Stimulated activated naive CD8-positive, alpha-beta T cell treated with anti-CD3 and anti-CD28 coated beads, Interleukin-15, Interleukin-2, amounts not matched to agents 100 ng/mL and 50 ng/mL, for 24 hours (primary cell): ENCODE measurements at regions not wholly inside any gene's neighbourhood (a gene's known extent, or its start where the extent isn't known, plus 50 kb on each side); places are given as distances from the start of the nearest gene placed in this dataset.

ENCODE experiments used
- H3K27ac Mint-ChIP-seq: one replicate; pipeline ENCODE4 v1.8.0; 2021; ENCODE audit warnings: mild to moderate bottlenecking, mixed read lengths
- H3K27me3 Mint-ChIP-seq: one replicate; pipeline ENCODE4 v1.8.0; 2021; ENCODE audit warnings: mixed read lengths
- H3K36me3 Mint-ChIP-seq: one replicate; pipeline ENCODE4 v1.8.0; 2021; ENCODE audit warnings: low read depth, mixed read lengths
- H3K4me1 Mint-ChIP-seq: one replicate; pipeline ENCODE4 v1.8.0; 2021; ENCODE audit warnings: low read depth, mixed read lengths
- H3K4me3 Mint-ChIP-seq: one replicate; pipeline ENCODE4 v1.8.0; 2021; ENCODE audit warnings: mild to moderate bottlenecking, mixed read lengths
- H3K9me3 Mint-ChIP-seq: one replicate; pipeline ENCODE4 v1.8.0; 2021; ENCODE audit warnings: mixed read lengths

DNA sequence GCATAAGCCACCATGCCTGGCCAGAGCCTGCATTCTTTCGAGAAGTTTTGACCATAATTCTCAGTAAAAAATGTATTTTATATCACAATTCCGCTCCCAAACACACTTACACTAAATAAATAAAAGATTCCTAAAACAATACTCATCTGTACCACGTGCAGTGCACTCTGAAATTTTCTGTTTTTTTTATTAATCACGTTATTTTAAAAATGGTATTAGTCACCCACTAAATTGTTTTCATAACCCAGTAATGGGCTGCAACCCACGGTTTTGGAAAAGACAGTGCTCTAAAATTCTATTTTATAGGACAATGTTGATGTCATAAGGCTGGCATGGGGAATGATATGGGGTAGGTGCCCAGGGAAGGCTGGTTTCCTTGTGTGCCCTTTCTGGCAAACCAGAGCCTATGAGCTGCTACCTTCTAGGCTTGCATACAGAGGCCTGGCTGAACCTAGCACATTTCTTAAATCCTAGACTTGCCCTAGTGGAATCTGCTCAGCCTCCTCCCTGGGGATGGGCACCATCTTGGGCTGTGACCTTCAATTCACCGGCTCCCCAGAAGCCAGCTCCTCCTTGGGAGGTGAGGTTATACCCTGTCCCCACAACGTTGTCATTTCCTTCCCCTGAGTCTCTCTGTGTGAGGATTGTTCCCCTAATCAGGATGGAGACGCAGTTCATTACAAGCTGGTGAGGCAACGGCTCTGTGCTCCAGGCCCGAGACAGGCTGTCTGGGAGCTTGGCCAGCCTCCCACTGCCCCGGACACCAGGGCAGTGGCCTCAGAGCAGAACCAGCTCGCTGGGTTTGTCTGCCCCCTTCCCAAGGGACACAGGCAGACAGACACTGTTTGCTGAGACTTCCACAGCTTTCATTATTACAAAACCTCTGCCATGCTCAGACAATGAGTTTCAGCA is 116.5 kb upstream of the NAV2 start:
- Mint-ChIP-seq H3K36me3 (no peaks in the 10 kb centered on the region), H3K27ac (no peak overlapping the region), H3K4me3 (no peak overlapping the region), H3K27me3 (peaks cover 10% of the 10 kb centered on the region), H3K4me1 (no peaks in the 10 kb centered on the region), H3K9me3 (no peaks in the 10 kb centered on the region)

DNA sequence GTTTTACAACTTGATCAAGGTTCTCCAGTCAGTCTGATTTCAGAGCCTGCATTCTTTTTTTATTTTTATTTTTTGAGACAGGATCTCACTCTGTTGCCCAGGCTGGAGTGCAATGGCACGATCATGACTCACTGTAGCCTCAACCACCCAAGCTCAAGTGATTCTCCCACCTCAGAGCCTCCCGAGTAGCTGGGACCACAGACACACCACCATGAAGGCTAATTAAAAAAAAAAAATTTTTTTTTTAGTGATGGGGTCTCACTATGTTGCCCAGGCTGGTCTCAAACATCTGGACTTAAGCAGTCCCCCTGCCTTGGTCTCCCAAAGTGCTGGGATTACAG is 117.2 kb upstream of the NAV2 start:
- Mint-ChIP-seq H3K36me3 (no peaks in the 10 kb centered on the region), H3K4me1 (no peaks in the 10 kb centered on the region), H3K9me3 (no peaks in the 10 kb centered on the region), H3K4me3 (no peak overlapping the region), H3K27me3 (peaks cover 10% of the 10 kb centered on the region), H3K27ac (no peak overlapping the region)

DNA sequence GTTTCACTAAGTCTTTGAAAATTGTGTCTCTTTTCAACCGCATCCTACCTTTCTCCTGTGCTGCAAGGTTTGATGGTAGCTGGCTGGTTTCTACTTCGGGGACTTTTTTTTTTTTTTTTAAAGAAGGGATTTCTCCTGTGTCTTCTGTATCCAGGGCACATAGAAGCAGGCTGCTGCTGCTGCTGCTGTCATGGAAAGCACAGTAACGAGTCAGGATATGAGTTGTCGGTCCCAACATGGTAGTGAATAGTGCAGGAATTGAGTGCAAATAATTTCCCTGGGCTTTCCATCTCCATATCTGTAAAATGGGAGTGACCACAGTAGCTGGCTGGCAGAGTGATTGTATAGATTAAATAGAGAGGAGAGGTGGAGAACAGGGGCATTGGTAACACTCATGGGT is 118.3 kb upstream of the NAV2 start:
- Mint-ChIP-seq H3K4me3 (no peak overlapping the region), H3K36me3 (no peaks in the 10 kb centered on the region), H3K27ac (no peak overlapping the region), H3K9me3 (no peaks in the 10 kb centered on the region), H3K4me1 (no peaks in the 10 kb centered on the region), H3K27me3 (peaks cover 6% of the 10 kb centered on the region)

DNA sequence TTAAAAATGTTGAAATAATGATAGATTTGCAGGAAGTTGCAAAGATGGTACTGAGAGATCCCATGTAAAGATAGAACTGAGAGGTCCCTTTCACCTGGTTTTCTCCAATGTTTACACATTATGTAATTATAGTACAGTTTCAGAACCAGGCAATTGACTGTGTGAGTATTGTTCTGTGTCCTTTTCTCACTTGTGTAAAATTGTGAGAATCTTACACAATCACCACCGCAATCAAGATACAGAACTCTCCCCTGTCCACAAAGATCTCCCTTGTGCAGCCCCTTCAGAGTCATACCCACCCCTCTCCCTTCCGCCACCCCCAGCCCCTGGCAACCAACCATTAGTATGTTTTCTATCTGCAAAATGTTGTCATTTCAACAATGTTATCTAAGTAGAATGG is 119.8 kb upstream of the NAV2 start:
- Mint-ChIP-seq H3K9me3 (no peaks in the 10 kb centered on the region), H3K27ac (no peak overlapping the region), H3K27me3 (peaks cover 5% of the 10 kb centered on the region), H3K4me3 (no peak overlapping the region), H3K36me3 (no peaks in the 10 kb centered on the region), H3K4me1 (no peaks in the 10 kb centered on the region)

DNA sequence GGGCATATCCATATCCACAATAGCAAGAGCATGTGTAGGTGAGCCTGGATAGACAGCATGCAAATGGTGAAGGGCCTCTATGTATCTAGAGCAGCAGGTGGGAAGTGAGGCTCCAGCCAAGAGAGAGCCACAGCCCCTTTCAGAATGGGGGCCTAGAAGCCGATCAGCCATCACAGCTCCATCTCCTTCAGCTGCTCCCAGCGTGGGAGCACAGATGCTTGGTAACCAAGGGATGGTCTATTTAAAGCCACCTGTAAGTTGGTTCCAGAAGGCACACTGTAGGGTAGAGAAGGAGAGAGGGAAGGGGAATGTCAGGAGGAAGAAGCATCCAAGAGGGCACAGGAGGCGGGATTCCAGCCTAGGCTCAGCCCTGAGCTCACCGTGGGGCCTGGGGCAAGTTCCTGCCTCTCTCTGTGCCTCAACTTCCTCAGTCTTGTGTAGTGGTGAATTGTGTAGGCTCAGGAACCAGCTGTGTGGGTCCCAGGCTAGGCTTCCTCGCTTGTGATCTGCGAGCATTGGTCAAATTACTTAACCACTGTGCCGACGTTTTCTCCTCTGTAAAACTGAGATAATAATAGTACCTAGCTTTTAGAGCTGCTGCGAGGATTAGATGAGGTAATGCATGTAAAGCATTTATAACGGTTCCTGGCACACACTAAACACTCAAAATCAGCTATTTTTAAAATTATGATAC is 122.9 kb upstream of the NAV2 start:
- H3K36me3 Mint-ChIP-seq = no peaks in the 10 kb centered on the region
- no peaks in the 10 kb centered on the region for H3K9me3 Mint-ChIP-seq

DNA sequence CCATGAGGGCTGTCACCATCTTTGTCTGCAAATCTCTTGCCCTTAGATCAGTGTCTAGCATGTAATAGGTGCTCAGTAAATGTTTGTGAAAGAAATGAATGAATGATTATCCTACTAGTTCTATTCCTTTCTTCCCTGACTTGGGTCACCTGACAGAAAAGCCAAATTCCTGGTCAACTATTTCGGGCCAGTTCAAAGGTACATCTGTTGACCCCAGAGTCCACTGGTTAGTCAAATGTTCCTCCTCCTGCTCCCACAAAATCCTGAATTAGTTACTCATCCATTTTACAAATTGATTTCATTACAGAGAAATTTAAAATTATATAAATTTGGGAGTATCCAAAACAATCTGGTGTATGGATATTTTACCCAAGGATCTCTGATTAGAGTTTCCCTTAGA is 124.7 kb upstream of the NAV2 start:
- Mint-ChIP-seq H3K27me3 (peaks cover 15% of the 10 kb centered on the region), H3K9me3 (no peaks in the 10 kb centered on the region), H3K27ac (no peak overlapping the region), H3K4me3 (no peak overlapping the region), H3K36me3 (no peaks in the 10 kb centered on the region), H3K4me1 (no peaks in the 10 kb centered on the region)

More for the DNA sequence above, 122.9 kb upstream of the NAV2 start:
- Mint-ChIP-seq H3K27me3 (peaks cover 10% of the 10 kb centered on the region), H3K4me1 (no peaks in the 10 kb centered on the region), H3K27ac (no peak overlapping the region), H3K4me3 (no peak overlapping the region)

DNA sequence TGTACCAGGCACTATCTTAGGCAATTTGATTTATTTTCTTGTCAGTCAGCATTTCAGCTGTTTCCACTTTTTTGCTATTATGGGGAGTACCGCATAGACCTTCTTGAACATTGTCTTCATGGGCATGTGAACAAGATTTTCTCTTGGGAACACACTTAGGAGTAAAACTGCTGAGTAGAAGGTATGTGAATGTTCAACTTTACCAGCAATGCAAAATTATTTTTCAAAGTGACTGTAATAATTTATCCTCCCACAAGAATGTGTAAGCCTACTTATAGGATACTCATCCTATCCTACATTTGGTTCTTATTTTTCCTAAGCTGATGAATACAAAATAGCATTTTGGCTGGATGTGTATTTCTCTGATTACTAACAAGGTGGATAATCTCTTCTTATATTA is 132.0 kb upstream of the NAV2 start:
- H3K4me1 Mint-ChIP-seq = no peaks in the 10 kb centered on the region
- H3K27ac Mint-ChIP-seq = no peak overlapping the region
- no peak overlapping the region for H3K4me3 Mint-ChIP-seq
- no peaks in the 10 kb centered on the region for H3K36me3 Mint-ChIP-seq
- peaks cover 10% of the 10 kb centered on the region for H3K27me3 Mint-ChIP-seq
- no peaks in the 10 kb centered on the region for H3K9me3 Mint-ChIP-seq

DNA sequence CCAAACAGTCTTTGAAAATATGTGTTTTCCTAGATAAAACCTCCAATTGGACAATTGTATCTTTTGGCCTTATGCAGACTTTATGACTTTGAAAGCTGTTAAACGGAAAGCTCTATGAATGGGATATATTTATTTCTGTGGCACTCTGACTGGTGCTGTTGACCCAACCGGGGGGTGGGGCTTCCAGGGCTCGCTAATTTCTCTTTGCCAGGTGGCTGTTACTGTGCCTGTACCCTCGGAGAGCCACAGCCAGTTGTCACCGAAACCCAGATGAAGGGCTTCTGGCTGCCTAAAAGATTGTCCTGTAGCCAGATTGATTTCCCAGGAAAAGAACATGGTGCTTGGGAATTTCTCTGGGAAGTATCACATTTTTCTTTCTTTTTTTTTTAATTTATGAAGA is 132.7 kb upstream of the NAV2 start:
- no peaks in the 10 kb centered on the region for H3K36me3 Mint-ChIP-seq
- no peak overlapping the region for H3K4me3 Mint-ChIP-seq
- H3K27me3 Mint-ChIP-seq = peaks cover 9% of the 10 kb centered on the region
- no peaks in the 10 kb centered on the region for H3K4me1 Mint-ChIP-seq
- H3K27ac Mint-ChIP-seq = no peak overlapping the region
- H3K9me3 Mint-ChIP-seq = no peaks in the 10 kb centered on the region

DNA sequence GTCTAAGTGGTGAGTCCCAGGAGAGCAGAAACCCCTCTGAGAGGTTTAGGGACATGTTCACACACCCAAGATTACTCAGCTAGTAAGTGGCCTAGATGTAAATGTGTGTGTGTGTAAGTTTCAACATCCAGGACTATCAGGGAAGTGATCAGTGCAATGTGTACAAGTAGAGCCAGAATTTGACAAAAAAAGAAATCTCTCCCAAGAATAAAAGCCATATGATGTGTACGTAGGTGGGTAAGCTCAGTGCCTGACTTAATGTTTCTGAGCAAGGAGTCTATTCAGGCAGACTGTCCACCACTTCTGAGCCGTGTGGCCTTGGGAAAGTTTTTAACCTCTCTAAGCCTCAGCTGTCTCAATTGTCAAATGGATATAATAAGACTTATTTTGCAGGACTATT is 133.8 kb upstream of the NAV2 start:
- H3K9me3 Mint-ChIP-seq = no peaks in the 10 kb centered on the region
- no peaks in the 10 kb centered on the region for H3K4me1 Mint-ChIP-seq
- no peaks in the 10 kb centered on the region for H3K36me3 Mint-ChIP-seq
- peaks cover 1% of the 10 kb centered on the region for H3K27me3 Mint-ChIP-seq
- H3K4me3 Mint-ChIP-seq = no peak overlapping the region
- H3K27ac Mint-ChIP-seq = no peak overlapping the region

DNA sequence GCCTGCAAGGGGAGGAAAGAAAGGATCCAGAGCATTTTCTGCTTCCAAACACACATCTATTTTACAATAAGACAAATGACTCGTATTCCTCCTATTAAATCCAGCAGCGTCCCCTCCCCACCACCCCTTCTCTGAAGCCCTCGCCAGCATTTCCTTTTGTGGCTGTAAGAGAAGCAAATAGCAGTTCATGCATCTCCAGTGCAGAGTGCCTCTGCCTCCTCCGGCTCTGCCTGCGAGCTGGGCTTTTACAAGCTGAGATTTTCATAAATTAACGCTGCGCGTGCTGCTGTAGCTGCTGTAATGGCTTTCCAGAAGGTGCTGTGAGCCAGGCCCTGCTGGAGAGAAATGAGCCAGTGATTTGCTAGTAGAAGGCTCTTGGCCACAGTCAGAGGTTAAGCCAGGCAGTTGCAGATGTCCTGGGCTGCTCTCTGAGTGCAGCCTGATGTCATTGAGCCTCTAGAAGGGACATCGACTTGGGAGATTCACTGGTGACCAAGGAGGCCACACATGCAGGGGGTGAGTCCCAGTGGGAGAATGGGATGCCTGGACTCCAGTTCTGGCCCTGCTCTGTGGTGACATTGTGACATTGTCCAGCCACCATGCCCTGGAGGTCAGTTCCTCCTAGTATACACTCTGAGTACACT is 134.5 kb upstream of the NAV2 start:
- Mint-ChIP-seq H3K4me3 (no peak overlapping the region), H3K27me3 (no peaks in the 10 kb centered on the region), H3K27ac (no peak overlapping the region), H3K9me3 (no peaks in the 10 kb centered on the region), H3K36me3 (no peaks in the 10 kb centered on the region), H3K4me1 (no peaks in the 10 kb centered on the region)

DNA sequence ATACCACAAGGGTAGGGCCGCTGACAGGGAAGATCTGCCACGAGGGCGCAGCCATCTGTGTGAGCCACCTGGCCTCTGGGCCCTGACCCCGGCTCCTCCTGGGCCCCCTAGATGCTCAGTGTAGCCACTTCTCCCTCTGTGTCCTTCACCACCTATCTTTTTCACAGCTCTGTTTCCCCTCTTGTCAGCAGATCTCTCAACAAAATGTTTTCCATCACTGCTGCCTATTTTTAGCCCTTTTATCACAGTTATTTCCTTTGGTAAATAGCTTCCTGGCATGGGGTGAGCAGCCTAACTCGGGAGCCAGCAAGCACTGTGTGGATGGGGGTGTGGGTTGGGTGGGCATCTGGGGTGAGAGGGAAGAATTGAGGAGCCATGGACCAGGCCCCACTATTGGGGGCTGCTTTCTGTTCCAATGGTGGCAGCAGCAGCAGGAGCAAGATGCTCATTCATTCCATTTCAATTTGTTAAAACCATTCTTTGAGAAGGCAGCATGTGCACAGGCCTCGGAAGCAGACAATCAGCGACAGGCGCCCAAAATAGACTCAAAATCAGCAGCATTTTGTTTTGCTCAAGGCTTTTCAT is 135.2 kb upstream of the NAV2 start:
- Mint-ChIP-seq H3K4me1 (no peaks in the 10 kb centered on the region), H3K4me3 (no peak overlapping the region), H3K9me3 (no peaks in the 10 kb centered on the region), H3K27ac (no peak overlapping the region), H3K27me3 (no peaks in the 10 kb centered on the region), H3K36me3 (no peaks in the 10 kb centered on the region)

DNA sequence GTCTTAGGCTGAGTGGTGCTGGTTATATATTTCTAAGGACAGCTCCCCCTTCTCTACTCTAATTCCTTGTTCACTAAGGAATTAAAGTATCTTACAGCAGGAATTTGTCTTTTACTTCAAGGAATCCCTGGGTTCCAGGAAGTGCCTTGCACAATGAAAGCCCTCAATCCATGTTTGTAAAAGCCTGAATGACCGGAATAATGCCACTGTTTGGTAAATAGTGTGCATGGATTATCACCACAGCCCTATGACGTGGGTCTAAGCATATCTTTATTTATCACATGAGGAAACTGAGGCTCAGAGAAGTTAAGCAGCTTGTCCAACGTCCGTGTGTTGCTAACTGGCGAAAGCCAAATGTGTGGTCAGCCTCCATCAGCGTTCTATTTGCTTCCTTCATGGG is 135.7 kb upstream of the NAV2 start:
- H3K9me3 Mint-ChIP-seq = no peaks in the 10 kb centered on the region
- no peak overlapping the region for H3K27ac Mint-ChIP-seq
- no peaks in the 10 kb centered on the region for H3K4me1 Mint-ChIP-seq
- H3K36me3 Mint-ChIP-seq = no peaks in the 10 kb centered on the region
- H3K4me3 Mint-ChIP-seq = no peak overlapping the region
- no peaks in the 10 kb centered on the region for H3K27me3 Mint-ChIP-seq

DNA sequence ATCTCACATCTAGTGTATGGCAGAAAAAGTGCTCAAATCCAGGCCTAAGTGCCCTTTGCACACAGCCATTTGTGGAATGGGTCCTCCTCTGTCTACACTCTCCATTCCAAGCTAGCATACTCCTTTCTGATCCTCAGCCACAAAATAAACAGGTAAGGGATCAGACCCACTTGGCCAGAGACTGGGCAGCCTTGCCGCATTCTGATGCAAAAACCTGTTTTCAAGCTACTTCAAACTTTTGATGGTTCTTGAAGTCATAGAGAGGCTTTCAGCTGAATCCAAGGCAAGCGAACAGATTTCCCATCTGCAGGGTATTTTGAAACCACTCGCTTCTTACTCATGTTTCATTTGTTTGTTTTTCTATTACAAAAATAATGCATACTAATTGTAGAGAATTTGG is 136.6 kb upstream of the NAV2 start:
- Mint-ChIP-seq H3K27me3 (peaks cover under 1% of the 10 kb centered on the region), H3K4me1 (no peaks in the 10 kb centered on the region), H3K4me3 (no peak overlapping the region), H3K27ac (no peak overlapping the region), H3K9me3 (no peaks in the 10 kb centered on the region), H3K36me3 (no peaks in the 10 kb centered on the region)

DNA sequence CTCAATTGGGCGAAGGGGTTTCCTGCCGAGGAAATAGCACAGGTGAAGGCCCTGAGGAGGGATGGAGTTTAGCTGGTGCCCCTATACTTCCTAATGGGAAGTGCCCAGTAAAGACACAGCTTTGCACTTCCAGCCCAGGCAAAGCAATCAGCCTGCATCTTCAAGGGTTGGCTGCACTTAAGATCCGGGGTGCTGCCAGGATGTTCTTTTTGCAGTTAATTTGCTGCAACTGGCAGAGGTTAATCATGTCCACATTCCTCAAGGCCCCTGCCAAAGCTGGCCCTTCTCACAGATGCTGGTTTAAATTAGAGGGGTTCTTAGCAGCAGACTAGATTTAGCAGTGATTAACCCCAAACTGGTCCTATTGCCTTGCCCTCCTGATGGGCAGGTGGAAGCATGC is 137.7 kb upstream of the NAV2 start:
- Mint-ChIP-seq H3K27me3 (peaks cover 5% of the 10 kb centered on the region), H3K36me3 (no peaks in the 10 kb centered on the region), H3K4me1 (no peaks in the 10 kb centered on the region), H3K4me3 (no peak overlapping the region), H3K9me3 (no peaks in the 10 kb centered on the region), H3K27ac (no peak overlapping the region)

DNA sequence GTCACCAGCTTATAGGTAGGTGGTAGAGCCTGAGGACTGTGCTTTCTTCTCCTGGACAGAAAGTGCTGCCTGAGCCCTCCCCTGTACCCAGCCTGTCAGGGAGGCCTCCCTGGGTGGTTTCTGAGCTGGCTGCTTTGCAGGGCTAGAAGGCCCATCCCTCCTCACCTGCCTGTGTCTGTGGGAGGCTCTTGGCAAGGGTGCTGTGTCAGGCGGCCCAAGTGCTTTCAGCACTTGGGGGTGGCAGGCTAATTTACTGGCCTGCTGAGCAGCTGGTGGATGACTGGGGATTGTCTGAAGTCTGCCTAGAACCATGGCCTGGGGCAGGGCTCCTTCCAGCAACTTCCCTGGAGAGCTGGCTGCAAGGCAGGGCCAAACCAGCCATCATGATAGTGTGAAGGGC is 139.0 kb upstream of the NAV2 start:
- no peaks in the 10 kb centered on the region for H3K36me3 Mint-ChIP-seq
- no peak overlapping the region for H3K4me3 Mint-ChIP-seq
- H3K9me3 Mint-ChIP-seq = no peaks in the 10 kb centered on the region
- H3K27ac Mint-ChIP-seq = no peak overlapping the region
- peaks cover 5% of the 10 kb centered on the region for H3K27me3 Mint-ChIP-seq
- H3K4me1 Mint-ChIP-seq = no peaks in the 10 kb centered on the region
